Bone marrow (tissue), 2 donors: ENCODE measurements at regions not wholly inside any gene's neighbourhood (a gene's known extent, or its start where the extent isn't known, plus 50 kb on each side); places are given as distances from the start of the nearest gene placed in this dataset.
"Not testable (repeated sequence)": the region's sequence is repeated elsewhere in the genome, so short reads cannot be mapped to it uniquely, and the experiment has no call there.

Experiments
- DNase-seq, 2 donors: peaks; one replicate each; lab custom pipeline; 2025; lab: John Stamatoyannopoulos, UW

DNA sequence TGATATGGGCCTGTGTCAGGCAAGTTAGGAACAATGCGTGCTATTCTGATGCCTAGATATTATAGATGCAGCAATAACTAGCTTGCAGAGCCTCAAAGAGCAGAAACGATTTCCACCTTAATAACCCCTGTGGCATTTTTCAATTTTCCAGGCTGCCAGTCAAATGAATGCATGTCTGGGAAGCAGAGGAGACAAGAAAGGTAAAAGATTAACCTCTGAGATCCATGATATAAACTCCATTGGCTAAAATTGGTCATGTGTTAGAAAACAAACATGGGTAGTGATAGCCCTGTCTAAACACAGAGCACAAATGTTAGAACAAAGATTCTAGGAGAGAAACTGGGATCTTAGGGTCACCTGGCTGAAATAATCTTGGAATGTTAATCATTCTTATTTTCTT, 811.1 kb downstream of the DIAPH3 start:
- DNase-seq = no peak

DNA sequence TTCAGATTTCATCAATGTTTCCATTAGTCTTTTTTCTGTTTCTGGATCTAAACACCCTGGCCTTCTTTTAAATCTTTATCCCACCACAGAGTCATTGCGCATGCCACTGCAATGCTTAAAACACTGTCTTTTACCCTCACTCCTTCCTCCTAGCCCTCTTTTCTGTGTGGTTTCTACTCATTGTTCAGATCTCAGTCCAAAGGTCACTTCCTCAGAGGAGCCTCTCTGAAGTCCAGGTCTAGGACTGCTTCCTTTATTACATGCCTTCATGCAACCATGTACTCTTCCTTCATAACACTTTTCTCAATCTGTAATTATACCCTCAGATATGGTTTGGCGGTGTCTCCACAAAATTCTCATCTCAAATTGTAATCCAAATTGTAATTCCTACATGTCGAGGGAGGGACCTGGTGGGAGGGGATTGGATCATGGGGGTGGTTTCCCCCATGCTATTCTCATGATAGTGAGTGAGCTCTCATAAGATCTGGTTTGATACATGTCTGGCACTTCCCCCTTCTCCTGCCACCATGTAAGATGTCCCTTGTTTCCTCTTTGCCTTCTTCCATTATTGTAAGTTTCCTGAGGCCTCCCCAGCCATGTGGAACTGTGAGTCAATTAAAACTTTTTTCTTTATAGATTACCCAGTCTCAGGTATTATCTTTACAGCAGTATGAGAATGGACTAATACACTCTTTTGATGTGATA, 808.9 kb downstream of the DIAPH3 start:
- no peak for DNase-seq

DNA sequence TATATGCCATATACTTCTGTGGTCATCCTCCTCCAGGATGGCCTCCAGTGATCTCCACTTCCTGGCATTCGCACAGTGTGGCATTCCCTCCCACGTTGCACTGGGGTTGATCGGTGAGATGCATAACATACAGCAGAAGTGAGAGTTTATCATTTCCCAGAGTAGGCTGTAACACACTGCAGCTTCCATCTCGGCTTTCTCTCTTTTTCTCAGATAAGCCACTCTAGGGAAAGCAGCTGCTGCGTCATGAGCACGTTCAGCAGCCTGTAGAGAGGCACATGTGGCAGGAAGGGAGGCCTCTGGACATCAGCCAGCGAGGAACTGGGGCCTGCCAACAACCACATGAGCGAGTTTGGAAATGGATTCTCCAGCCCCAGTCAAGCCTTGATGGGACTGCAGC, 807.1 kb downstream of the DIAPH3 start:
- peak in 1 of 2 donors; percentile 58 for DNase-seq

DNA sequence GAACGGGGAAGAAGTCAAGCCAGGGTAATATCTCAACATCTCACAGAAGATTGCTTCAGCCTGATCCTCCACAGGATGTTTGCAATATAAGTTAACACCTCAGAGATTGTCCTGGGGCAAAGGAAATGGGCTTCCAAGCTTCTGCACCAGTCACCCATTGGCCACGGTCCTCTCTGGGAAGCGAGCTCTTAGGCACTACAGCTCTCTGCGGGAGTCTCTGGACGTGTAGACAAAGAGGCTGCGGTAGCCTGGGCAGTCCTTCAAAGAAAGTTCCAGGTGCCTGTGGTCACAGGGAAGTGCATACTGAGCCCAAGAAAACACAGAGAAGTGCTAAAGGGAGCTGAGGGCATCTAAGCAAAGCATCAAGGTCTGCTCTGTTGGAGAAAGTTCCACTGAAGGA, 805.7 kb downstream of the DIAPH3 start:
- DNase-seq = no peak

DNA sequence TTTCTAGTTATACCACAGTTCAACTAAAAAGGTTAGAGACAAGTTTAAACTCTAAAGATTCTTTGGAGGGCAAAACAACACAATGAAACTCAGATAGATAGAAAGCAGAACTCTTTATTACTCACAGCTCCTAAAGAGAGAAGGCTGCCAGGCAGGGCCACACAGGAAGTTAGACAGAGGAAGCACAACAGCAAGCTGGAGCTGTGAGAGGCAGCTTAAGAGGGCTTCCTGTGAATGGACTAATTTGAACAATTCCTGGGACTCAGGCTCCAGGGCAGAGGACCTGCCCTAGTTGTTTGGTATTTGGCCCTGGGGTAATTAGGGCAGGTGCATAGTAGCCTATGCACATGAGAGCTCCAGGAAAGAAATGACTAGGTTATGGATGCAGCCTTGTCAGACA, 803.6 kb downstream of the DIAPH3 start:
- DNase-seq = peak in 1 of 2 donors; percentile 85

DNA sequence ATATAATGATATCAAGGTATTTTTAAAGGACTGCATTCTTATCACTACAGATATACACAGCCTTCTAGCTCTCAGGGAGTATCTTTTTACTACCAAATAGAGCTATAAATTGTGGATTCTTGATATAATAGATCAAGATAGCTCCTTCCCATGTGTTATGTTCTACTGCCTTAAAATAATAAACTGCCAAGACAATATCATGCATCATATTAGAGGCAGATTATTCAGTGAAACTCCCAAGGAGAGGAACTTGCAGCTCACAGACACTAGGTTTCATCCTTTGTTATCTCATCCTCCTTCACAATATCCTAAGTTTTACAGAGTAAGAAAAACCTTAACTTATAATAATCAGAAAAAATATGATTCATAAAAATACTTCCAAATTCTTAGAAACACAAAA, 802.8 kb downstream of the DIAPH3 start:
- DNase-seq = no peak

DNA sequence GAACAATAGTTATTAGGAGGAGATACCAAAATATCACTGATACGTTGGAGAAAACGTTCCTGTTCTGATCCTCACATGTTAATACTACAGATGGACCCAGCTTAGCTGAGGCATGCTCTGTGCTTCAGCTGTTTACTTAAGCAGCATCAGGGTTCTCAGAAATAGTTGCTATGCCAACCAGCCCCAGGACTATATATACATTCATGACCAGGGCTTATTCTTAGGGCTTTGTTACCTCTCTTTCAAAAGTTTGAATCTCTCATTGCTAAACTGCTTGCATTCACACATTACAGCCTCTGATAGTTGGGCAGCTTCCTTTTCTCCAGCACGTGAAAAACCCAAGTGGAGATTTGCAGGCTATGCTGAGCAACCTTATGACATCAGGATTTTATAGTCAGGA, 800.4 kb downstream of the DIAPH3 start:
- no peak for DNase-seq

DNA sequence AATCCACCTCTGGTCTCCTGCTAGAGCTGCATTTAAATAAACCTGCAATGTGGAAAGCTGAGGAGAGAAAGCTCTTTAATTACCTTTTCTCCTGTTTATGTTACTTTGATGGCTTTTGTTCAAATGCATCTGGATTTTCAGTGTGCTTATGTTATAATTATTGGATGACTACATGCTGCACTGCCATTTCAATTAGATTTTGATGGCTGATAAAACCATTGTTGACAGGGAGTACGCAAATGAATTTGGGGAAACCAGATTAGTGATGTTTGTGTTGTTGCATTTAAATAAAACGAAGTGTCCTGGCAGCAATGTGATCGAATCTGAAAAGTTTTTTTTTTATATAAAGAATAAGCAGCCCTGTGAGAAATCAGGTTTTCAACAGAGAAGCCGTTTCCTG, 799.8 kb downstream of the DIAPH3 start:
- no peak for DNase-seq

DNA sequence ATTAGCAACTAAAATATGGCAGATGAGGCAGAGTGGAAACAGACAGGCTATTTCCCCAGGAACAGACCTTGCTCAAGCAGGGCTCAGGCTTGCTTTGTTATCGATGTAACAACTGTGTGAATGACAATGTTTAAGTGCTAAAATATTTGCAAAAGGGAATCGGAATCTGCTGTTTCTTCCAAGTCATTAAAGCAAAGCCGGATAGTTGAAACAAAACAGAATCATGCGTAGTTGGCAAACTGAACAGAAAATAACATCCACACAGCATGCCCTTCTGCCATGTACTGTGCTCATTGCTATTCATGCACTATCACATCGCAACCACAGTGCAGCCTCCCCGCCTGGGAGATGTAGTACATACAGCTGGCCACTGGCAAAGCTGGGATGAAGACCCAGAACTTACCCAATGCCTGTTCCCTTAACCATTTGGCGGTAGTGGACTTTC, 799.1 kb downstream of the DIAPH3 start:
- no peak for DNase-seq

DNA sequence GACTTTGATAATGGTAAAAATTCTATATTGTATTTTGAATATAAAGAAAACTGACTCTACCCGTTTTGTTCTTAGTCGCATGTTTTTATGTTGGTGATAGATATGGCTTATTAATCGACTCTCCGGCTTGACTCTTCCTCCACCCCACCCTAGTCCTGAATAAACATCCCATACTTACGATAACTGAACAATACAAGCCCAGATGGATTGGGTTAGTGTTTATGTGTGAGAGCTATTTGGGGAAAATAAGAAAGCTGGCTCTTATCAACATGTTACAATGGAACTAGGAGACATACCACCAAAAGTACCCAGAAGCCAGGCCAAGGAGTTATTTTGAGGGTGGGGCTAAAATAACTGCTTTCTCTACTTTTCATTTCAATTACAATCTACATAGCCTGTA, 796.3 kb downstream of the DIAPH3 start:
- DNase-seq = no peak

DNA sequence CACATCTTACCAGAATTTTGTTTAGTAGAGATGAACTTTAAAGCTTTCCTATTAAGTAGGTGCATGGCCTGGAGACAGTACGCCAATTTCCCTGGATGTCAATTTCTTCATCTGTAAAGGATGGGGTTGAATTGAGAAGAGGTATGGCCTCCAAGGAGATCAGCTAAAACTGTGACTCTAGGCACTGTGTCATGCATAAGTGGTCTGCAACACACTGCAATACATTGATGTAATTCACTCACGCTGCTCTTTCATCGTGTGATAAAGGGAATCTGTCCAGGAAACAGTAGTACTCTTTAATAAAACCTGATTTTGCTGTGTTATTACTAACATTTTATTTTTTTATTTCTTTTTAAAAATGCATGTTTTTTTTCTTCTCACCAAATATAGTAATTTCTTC, 795.8 kb downstream of the DIAPH3 start:
- DNase-seq = no peak

DNA sequence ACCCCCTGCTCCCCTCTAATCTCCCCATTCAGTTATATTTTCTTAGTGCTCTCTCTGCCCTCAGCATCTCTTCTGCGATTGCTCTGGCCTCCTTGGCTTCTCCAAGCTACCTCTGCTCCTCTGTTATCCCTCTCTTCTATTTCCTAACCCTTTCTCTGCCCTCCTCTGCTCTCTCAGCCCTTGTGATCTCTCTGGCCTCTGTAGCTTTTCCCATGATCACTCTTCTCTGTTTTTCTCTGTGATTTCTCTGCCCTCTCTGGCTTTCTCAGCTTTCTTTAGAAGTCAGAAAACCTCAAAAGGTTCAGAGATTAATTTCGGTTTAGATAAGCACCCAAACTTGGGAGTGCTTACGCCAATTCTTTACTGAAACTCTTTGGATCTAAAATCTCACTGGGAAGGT, 795.0 kb downstream of the DIAPH3 start:
- DNase-seq = no peak

DNA sequence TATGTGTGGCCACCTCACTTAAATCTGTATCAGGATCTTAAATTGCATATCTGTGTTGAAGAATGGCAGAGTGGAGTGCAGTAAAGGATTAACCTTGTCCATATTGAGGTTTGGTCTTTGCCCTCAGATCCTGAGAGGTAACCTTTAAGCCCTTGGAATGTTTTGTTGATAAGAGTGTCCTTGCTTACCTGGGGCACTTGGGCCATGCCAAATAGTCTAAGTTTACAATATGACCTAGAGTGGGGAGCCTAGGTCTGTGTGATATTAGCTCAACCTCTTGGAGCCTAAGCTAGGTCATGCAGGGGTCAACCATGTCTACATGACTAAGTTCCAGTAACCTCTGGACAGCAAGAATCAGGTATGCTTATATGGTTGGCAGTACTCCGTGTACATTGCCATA, 792.5 kb downstream of the DIAPH3 start:
- no peak for DNase-seq

DNA sequence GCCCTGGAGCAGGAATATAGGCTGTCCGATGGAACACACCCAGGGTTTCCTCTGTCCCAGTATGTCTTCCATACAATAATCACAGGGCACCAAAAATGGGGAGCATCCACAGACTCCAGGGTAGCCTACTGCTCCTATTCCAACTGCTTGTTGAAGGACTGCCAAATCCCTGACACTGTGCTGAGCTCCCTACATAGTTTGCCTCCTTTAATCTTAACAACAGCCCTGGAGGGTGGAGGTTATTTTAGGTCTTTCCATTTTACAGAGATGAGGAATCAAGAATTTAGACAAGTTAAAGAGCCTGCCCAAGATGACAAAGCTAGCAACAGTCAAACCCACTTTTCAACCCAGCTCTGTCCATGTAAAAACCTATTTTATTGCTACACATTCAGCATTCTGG, 790.4 kb downstream of the DIAPH3 start:
- DNase-seq = no peak

DNA sequence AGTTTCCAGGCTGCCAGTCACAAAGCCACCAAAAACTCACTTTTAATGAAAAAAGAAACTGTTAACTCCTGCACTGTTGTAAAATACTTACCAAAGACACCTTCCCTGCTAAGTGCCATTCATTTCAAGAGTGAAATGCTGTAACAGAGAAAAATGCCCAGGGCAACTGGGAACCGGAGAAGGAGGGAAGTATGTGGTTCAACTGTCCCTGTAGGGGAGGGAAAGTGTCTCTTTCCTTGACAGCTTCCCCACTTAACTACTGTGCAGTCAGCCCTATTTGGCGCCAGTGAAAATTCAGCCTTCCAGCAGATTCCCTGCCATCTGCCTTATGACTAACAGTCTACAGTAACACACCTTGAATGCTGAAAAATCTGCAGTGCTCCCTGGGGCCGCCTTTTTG, 789.0 kb downstream of the DIAPH3 start:
- no peak for DNase-seq

DNA sequence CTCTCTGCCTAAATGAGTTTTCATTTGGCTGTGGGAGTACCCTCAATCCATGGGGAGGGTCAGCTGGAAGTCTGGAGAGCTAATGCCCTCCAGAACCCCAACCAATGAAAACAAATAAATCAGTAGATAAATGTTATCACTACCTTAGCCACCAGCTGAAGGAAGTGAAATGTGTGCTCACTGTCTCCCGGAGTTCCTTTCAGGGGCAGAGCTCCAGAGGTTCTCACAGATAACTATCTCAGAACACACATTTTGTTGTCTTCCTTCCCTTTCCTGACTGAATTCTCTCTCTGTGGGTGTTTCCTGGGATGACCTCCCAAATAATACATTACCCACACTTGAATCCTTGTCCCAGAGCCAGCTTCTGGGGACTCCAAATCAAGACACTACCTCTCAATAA, 779.6 kb downstream of the DIAPH3 start:
- DNase-seq = no peak

DNA sequence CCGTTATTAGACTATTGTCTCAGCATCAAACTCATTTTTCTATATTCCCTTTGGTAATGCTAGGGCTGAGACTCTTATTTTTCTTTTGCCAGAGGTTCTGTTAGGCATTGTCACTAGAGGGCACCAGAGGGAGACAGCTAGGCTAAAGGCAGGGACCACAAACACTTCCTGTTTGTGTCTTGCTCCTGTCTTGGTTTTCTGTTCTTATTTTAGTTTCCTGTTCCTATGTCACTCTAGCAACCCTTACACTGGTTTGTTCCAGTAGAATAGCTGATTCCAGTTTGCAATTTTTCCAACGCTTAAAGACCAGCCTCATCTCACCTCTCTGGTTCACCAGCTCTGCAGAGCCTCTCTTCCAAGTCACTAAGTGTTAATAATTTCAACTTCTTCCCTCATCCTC, 772.0 kb downstream of the DIAPH3 start:
- DNase-seq = peak in 1 of 2 donors; percentile 87

DNA sequence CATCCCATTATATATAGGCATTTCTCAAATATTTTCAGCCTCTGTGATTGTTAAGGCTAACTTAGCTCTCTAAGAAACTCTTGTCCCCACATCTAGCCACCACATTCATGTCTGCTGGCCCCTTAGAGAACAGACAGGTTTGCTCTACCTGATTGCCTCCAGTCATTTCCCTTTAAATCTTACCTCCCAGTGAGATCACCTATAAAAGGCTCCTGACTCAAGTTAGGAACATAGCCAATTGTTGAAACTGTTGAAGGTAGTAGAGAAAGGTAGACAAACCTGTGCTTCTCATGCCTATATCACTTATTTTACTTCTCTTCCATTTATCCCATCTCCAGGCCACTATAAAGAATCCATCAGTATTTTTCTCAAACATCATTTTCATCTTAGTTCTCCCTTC, 771.4 kb downstream of the DIAPH3 start:
- no peak for DNase-seq

DNA sequence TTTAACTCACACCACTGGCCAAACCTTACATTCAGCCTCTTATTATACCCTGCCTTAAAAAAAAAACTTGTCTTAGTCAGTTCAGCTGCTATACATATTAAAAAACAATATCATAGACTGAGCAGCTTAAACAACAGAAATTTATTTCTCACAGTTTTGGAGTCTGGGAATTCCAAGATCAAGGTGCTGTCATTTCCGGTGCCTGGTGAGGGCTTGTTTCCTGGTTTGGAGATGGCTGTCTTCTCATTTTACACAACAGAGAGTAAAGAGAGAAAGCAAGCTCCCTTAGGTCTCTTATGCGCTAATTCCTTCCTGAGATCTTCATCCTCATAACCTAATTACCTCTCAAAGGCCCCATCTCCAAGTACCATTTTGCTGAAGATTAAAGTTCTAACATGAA, 769.2 kb downstream of the DIAPH3 start:
- no peak for DNase-seq

DNA sequence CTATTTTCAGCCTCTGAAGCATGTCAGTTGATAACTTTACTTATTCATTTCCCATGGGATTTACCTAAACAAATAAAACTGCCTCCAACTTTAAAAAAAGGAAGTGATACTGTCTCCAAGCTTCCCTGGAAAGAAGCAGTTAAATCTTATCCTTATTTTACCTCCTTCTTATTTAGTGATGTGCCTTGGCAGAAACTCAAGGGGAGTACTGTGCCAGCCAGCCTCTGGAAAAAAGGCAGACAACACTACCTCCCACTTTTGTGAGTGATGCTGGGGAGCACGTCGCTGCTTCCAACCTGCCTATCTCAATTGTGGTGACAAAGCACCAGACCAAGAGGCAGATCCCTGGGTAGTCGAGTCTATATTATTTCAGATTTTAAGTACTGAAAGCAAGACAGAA, 765.6 kb downstream of the DIAPH3 start:
- DNase-seq = no peak

DNA sequence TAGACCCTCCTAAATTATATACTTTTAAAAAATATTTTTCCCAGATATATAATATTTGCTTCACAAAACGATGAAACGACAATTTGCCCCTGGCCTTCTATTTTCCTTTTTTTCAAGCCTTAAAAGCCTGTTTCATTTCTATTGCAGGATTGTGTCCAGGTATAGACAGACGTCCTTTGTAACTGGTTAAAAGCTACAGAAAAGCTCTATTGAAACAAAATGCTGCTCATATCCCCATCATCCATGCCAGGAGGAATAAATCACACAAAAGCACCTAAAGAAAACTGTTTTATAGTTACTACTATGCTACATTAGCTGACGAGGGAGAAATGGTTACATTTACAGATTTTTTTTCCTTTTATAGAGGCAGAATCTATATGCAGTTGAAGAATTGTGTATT, 765.1 kb downstream of the DIAPH3 start:
- DNase-seq = no peak

DNA sequence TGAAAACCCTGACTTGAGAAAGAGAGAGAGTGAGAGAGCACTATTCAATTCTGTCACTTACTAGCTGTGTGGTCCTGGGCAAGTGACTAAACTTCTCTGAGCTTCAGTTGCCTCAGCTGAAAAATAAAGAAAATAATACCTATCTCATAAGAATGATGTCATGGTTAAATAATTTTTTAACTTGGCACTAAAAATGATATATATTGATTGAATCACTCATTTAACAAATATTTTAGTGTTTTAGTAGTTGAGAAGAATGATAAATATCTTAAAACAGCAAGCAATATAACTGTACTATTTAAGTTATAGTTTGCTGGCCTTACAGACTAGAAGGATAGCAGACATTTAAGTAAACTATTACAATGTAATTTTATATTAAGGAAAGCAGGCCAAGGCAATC, 764.2 kb downstream of the DIAPH3 start:
- no peak for DNase-seq

DNA sequence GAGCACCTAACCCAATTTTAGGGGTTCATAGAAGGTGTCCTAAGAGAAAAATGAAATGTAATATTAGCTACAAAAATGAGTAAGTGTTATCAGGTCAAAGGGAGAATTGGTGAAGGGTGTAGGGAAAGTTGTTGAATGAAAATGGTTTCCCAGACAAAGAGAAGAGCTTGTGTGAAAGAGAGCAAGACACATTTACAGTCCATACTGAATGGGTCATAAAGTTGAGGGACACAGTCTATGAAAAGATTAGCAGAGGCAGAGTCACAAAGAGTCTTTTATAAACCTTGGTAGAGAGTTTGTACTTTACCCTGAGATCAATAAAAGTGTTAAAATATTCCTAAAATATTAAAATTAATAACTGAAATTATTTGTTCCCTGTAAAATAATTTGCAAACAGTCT, 759.4 kb downstream of the DIAPH3 start:
- no peak for DNase-seq

DNA sequence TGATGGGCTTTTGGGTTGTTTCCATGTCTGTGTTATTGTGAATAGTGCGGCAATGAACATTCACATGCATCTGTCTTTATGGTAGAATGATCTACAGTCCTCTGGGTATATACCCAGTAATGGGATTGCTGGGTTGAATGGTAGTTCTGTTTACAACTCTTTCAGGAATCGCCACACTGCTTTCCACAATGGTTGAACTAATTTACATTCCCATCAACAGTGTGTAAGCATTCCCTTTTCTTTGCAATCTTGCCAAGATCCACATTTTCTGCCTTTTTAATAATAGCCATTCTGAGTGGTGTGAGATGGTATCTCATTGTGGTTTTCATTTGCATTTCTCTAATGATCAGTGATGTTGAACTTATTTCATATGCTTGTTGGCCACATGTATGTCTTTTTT, 756.5 kb downstream of the DIAPH3 start:
- DNase-seq = not testable (repeated sequence)

DNA sequence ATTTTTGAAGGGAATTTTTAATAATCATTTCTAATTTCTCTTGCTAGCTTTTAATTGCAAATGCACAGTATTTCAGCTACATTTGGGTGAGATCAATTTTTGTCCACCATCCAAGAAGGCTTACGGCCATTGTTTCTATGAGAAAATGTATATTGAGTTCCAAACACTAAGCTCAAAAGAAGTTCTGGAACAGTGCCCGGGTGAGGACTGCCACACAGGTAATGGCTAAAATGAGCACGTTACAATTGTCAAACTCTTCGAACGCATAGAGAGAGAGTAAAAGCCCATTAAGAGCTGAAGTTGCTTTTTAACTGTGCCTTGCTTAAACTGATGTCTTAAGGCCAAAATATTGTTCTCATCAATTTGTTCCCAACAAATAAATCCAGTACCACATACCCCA, 755.0 kb downstream of the DIAPH3 start:
- no peak for DNase-seq
